OCI-LY3 (cell line): ENCODE measurements at regions not wholly inside any gene's neighbourhood (a gene's known extent, or its start where the extent isn't known, plus 50 kb on each side); places are given as distances from the start of the nearest gene placed in this dataset.
A peak's percentile ranks its signal among the peaks of the same experiment; 100 is the strongest.
"Not testable (repeated sequence)": the region's sequence is repeated elsewhere in the genome, so short reads cannot be mapped to it uniquely, and the experiment has no call there.

Experiments used
- CTCF ChIP-seq: fragments of 200-600, 300-600 bp; sonication (generic); IDR thresholded peaks from 2 replicates; pipeline ENCODE4 v1.5.1; 2014; ENCODE audit warnings: antibody characterized with exemption, low read length, low read depth
- EZH2phosphoT487 ChIP-seq: fragments of 200-600 bp; shearing (Covaris generic); IDR thresholded peaks from 2 replicates; pipeline ENCODE4 v1.6.1; 2018; ENCODE audit warnings: antibody characterized with exemption, mixed run types, low read depth

GRCh38 chr21:28051649-28052048 is 941.0 kb downstream of the LTN1 start:
- TF ChIP-seq CTCF, result peak; percentile 45
- TF ChIP-seq EZH2phosphoT487, result not testable (repeated sequence)
